ENCODE measurements at regions not wholly inside any gene's neighbourhood (a gene's known extent, or its start where the extent isn't known, plus 50 kb on each side); places are given as distances from the start of the nearest gene placed in this dataset.

DNA sequence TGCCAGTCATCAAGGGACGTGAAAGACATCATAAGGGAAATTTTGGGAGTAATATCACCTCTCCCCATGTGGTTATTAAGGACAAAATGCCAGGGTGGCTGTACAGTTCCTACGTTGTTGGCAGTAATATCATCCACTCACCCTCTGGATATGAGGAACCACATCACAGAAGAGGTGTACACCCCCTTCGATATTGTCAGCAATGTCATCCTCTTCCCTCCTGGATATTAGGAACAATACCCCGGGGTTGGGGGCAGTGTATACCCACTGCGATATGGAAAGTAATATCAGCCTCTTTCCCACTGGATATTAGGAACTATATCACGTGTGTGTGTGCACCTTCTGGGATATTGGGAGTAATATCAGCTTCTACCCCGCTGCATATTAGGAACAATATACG, 1933.3 kb downstream of the SUCLG1 start:
- TF ChIP-seq, protein P1, sequence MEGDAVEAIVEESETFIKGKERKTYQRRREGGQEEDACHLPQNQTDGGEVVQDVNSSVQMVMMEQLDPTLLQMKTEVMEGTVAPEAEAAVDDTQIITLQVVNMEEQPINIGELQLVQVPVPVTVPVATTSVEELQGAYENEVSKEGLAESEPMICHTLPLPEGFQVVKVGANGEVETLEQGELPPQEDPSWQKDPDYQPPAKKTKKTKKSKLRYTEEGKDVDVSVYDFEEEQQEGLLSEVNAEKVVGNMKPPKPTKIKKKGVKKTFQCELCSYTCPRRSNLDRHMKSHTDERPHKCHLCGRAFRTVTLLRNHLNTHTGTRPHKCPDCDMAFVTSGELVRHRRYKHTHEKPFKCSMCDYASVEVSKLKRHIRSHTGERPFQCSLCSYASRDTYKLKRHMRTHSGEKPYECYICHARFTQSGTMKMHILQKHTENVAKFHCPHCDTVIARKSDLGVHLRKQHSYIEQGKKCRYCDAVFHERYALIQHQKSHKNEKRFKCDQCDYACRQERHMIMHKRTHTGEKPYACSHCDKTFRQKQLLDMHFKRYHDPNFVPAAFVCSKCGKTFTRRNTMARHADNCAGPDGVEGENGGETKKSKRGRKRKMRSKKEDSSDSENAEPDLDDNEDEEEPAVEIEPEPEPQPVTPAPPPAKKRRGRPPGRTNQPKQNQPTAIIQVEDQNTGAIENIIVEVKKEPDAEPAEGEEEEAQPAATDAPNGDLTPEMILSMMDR (IDR thresholded peaks at IDR 0.05), result no peak
- no peak for TF ChIP-seq EP300 (IDR thresholded peaks at IDR 0.05)

Measured in ovary (tissue), 3 donors.